H9 (cell line): ENCODE measurements at regions not wholly inside any gene's neighbourhood (a gene's known extent, or its start where the extent isn't known, plus 50 kb on each side); places are given as distances from the start of the nearest gene placed in this dataset.

ENCODE experiments used
- DNase-seq: peaks from one replicate; pipeline ENCODE4 v3.0.0-alpha.2; 2017
- H2AFZ ChIP-seq: one replicate; pipeline ENCODE4 v1.6.1; 2013; ENCODE audit warnings: mild to moderate bottlenecking, low read length, control low read depth, moderate library complexity
- H2AK5ac ChIP-seq: 2 replicates; pipeline ENCODE4 v1.6.1; 2013; ENCODE audit warnings: low read length, control low read depth, mixed read lengths; ENCODE audit not compliant: insufficient read length
- H2BK120ac ChIP-seq: one replicate; pipeline ENCODE4 v1.6.1; 2013; ENCODE audit warnings: low read depth, mild to moderate bottlenecking, low read length, control low read depth, inconsistent platforms; ENCODE audit not compliant: poor library complexity, severe bottlenecking
- H2BK12ac ChIP-seq: 2 replicates; pipeline ENCODE4 v1.6.1; 2013; ENCODE audit warnings: low read length, control low read depth, mixed read lengths, low read depth; ENCODE audit not compliant: insufficient read length
- H2BK15ac ChIP-seq: 2 replicates; pipeline ENCODE4 v1.6.1; 2013; ENCODE audit warnings: low read depth, low read length, control low read depth
- H2BK20ac ChIP-seq: one replicate; pipeline ENCODE4 v1.6.1; 2013; ENCODE audit warnings: low read depth, mild to moderate bottlenecking, low read length, control low read depth, inconsistent platforms; ENCODE audit not compliant: poor library complexity, severe bottlenecking
- H2BK5ac ChIP-seq: 2 replicates; pipeline ENCODE4 v1.6.1; 2013; ENCODE audit warnings: low read length, control low read depth, mixed read lengths; ENCODE audit not compliant: insufficient read length
- H3K14ac ChIP-seq: 2 replicates; pipeline ENCODE4 v1.6.1; 2013; ENCODE audit warnings: low read length, control low read depth; ENCODE audit not compliant: insufficient read depth
- H3K18ac ChIP-seq: 2 replicates; pipeline ENCODE4 v1.6.1; 2013; ENCODE audit warnings: low read depth, mild to moderate bottlenecking, mixed read lengths, low read length, control low read depth; ENCODE audit not compliant: insufficient read length
- H3K23ac ChIP-seq: 2 replicates; pipeline ENCODE4 v1.6.1; 2013; ENCODE audit warnings: low read length, control low read depth, mixed read lengths, low read depth; ENCODE audit not compliant: insufficient read length
- H3K23me2 ChIP-seq: 2 replicates; pipeline ENCODE4 v1.6.1; 2013; ENCODE audit warnings: low read depth, mild to moderate bottlenecking, mixed read lengths, low read length, control low read depth; ENCODE audit not compliant: insufficient read length, poor library complexity, severe bottlenecking
- H3K27ac ChIP-seq: 2 replicates; pipeline ENCODE4 v1.5.1; 2013; ENCODE audit warnings: low read length, control low read depth, mixed read lengths, low read depth; ENCODE audit not compliant: insufficient read length
- H3K27me3 ChIP-seq: 2 replicates; pipeline ENCODE4 v1.6.1; 2013; ENCODE audit warnings: low read length, control low read depth, inconsistent platforms; ENCODE audit not compliant: insufficient read depth
- H3K4ac ChIP-seq: 2 replicates; pipeline ENCODE4 v1.6.1; 2013; ENCODE audit warnings: low read depth, mild to moderate bottlenecking, control low read depth, inconsistent platforms, low read length, moderate library complexity
- H3K4me1 ChIP-seq: 2 replicates; pipeline ENCODE4 v1.6.1; 2013; ENCODE audit warnings: low read length, control low read depth, inconsistent platforms; ENCODE audit not compliant: insufficient read depth
- H3K4me2 ChIP-seq: 2 replicates; pipeline ENCODE4 v1.6.1; 2013; ENCODE audit warnings: low read length, control low read depth, mixed read lengths; ENCODE audit not compliant: insufficient read length, insufficient read depth
- H3K56ac ChIP-seq: 2 replicates; pipeline ENCODE4 v1.6.1; 2013; ENCODE audit warnings: low read depth, mild to moderate bottlenecking, mixed read lengths, low read length, control low read depth; ENCODE audit not compliant: insufficient read length
- H3K79me1 ChIP-seq: 2 replicates; pipeline ENCODE4 v1.6.1; 2013; ENCODE audit warnings: low read depth, mild to moderate bottlenecking, moderate library complexity, low read length, control low read depth, inconsistent platforms; ENCODE audit not compliant: insufficient read depth, poor library complexity, severe bottlenecking
- H3K79me2 ChIP-seq: 2 replicates; pipeline ENCODE4 v1.6.1; 2013; ENCODE audit warnings: low read length, control low read depth, inconsistent platforms; ENCODE audit not compliant: insufficient read depth
- H3K9ac ChIP-seq: 2 replicates; pipeline ENCODE4 v1.6.1; 2013; ENCODE audit warnings: low read length, control low read depth, mixed read lengths; ENCODE audit not compliant: insufficient read length; ENCODE audit errors: extremely low read depth
- H3K9me3 ChIP-seq: one replicate; pipeline ENCODE4 v1.6.1; 2013; ENCODE audit warnings: low read depth, low read length, inconsistent platforms; ENCODE audit not compliant: control insufficient read depth
- H3T11ph ChIP-seq: one replicate; pipeline ENCODE4 v1.6.1; 2013; ENCODE audit warnings: mild to moderate bottlenecking, low read length, control low read depth, inconsistent platforms
- H4K20me1 ChIP-seq: one replicate; pipeline ENCODE4 v1.6.1; 2013; ENCODE audit not compliant: control insufficient read depth, insufficient read length, insufficient read depth
- H4K5ac ChIP-seq: 2 replicates; pipeline ENCODE4 v1.6.1; 2013; ENCODE audit warnings: low read depth, mild to moderate bottlenecking, mixed read lengths, low read length, control low read depth; ENCODE audit not compliant: insufficient read length
- H4K8ac ChIP-seq: replicated peaks from 2 replicates; pipeline ENCODE4 v1.6.1; 2013; ENCODE audit warnings: low read length, control low read depth, mixed read lengths, low read depth; ENCODE audit not compliant: insufficient read length
- H4K91ac ChIP-seq: 2 replicates; pipeline ENCODE4 v1.6.1; 2013; ENCODE audit warnings: low read depth, mild to moderate bottlenecking, moderate library complexity, mixed read lengths, low read length, control low read depth; ENCODE audit not compliant: insufficient read length
- H3K27ac Mint-ChIP-seq, 3 experiments: 2 replicates in 2 of 3; 3 replicates in 1 of 3; pipeline ENCODE4 v1.8.0; 2020 to 2021; ENCODE audit warnings: mixed read lengths in 3 of 3, mild to moderate bottlenecking in 1 of 3, moderate library complexity in 1 of 3
- H3K27me3 Mint-ChIP-seq: 2 replicates; pipeline ENCODE4 v1.8.0; 2021; ENCODE audit warnings: low read depth, mild to moderate bottlenecking, moderate library complexity, mixed read lengths
- H3K36me3 Mint-ChIP-seq, 3 experiments: 2 replicates in 2 of 3; 3 replicates in 1 of 3; pipeline ENCODE4 v1.8.0; 2020 to 2021; ENCODE audit warnings: low read depth in 3 of 3, mixed read lengths in 3 of 3; ENCODE audit not compliant: insufficient read depth in 1 of 3
- H3K4me1 Mint-ChIP-seq, 2 experiments: 2 replicates each; pipeline ENCODE4 v1.8.0; 2020; ENCODE audit warnings: mixed read lengths in 2 of 2
- H3K4me3 Mint-ChIP-seq, 2 experiments: 2 replicates in 1 of 2; 3 replicates in 1 of 2; pipeline ENCODE4 v1.8.0; 2020 to 2021; ENCODE audit warnings: mild to moderate bottlenecking in 2 of 2, mixed read lengths in 2 of 2, moderate library complexity in 1 of 2
- H3K9me3 Mint-ChIP-seq, 2 experiments: 2 replicates in 1 of 2; 3 replicates in 1 of 2; pipeline ENCODE4 v1.8.0; 2020; ENCODE audit warnings: mild to moderate bottlenecking in 2 of 2, mixed read lengths in 2 of 2, moderate library complexity in 1 of 2
- CTCF ChIP-seq: fragments of 200-600 bp; sonication (generic); conservative IDR thresholded peaks from 3 replicates; pipeline ENCODE4 v1.8.0; 2021; ENCODE audit warnings: antibody characterized with exemption, mild to moderate bottlenecking
- WGBS: extraction: QIAGEN DNeasy Blood & Tissue Kit; methylation state at CpG from one replicate; pipeline ENCODE4 v1.1.7; 2013; ENCODE audit warnings: missing lambda C conversion rate, low lambda C conversion rate, mixed read lengths; ENCODE audit not compliant: insufficient read length; ENCODE audit errors: extremely low coverage; 5-methylcytosine and 5-hydroxymethylcytosine counted together

- Histone ChIP-seq H2AK5ac (no peak overlapping the region), H3K79me2 (no peaks in the 10 kb centered on the region), H3K56ac (no peak overlapping the region), H4K20me1 (no peaks in the 10 kb centered on the region), H4K5ac (no peak overlapping the region), H3K23me2 (no peaks in the 10 kb centered on the region), H2BK5ac (no peak overlapping the region), H3K9me3 (no peaks in the 10 kb centered on the region), H4K8ac (no peak overlapping the region), H2AFZ (no peak overlapping the region), H3K4ac (no peak overlapping the region), H3K79me1 (no peaks in the 10 kb centered on the region), H3T11ph (no peak overlapping the region), H3K9ac (no peak overlapping the region), H2BK20ac (no peak overlapping the region), H3K14ac (no peak overlapping the region), H3K27me3 (no peaks in the 10 kb centered on the region), H3K18ac (no peak overlapping the region), H2BK15ac (no peak overlapping the region), H4K91ac (no peak overlapping the region), H3K27ac (no peak overlapping the region), H3K4me2 (no peak overlapping the region), H3K4me1 (peaks cover 4% of the 10 kb centered on the region; the same call in 1 of the 2 replicates), H2BK12ac (no peak overlapping the region), H3K23ac (no peak overlapping the region), H2BK120ac (no peak overlapping the region)
- H3K4me1 Mint-ChIP-seq: peaks cover 9% of the 10 kb centered on the region in 2 experiments
- H3K9me3 Mint-ChIP-seq: peaks cover 6 to 11% of the 10 kb centered on the region in 2 experiments
- no CpG with 5 or more reads among the region's 8 CpGs for WGBS
- H3K27ac Mint-ChIP-seq: no peak overlapping the region; a peak in 1 of 7 replicates
- no peaks in the 10 kb centered on the region for H3K27me3 Mint-ChIP-seq
- H3K36me3 Mint-ChIP-seq: peaks cover 0 to 4% (median 0%) of the 10 kb centered on the region in 3 experiments; a peak in 2 of 7 replicates
- TF ChIP-seq CTCF: no peak
- no peak for DNase-seq
- no peak overlapping the region for H3K4me3 Mint-ChIP-seq
Observed at GRCh38 chr4:98203332-98204235, 57.6 kb upstream of the RAP1GDS1 start.
